HG02610 (cell line): ENCODE measurements at regions not wholly inside any gene's neighbourhood (a gene's known extent, or its start where the extent isn't known, plus 50 kb on each side); places are given as distances from the start of the nearest gene placed in this dataset.
"Not testable (repeated sequence)": the region's sequence is repeated elsewhere in the genome, so short reads cannot be mapped to it uniquely, and the experiment has no call there.

ENCODE experiments used
- ATAC-seq: cut with Tn5 transposase; IDR thresholded peaks from one replicate; pipeline ENCODE4 v1.9.1; 2021; ENCODE audit warnings: mild to moderate bottlenecking, moderate library complexity; ENCODE audit not compliant: unreplicated experiment

- no peak for ATAC-seq
These were observed 483.0 kb upstream of the PFKP start for GRCh38 chr10:2584385-2584784.

DNA sequence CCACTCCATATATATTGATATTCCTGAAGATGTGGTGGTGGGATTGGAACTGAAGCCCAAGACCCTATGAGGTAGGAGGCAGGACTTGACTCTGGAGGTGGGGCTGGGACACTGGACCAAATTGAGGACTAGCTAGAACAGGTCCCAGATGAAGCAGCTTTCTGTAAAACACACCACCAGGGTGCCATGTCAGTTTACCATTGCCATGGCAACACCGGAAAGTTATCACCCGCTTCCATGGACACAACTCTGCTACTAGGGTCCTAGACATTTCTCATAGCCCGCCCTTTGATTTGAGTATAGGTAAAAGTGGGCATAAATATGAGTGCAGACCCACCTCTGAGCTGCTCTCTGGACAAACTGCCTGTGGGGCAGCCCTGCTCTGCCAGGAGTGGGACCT is 490.5 kb upstream of the PFKP start:
- no peak for ATAC-seq

GRCh38 chr10:2575460-2575859 is 491.9 kb upstream of the PFKP start:
- ATAC-seq = no peak

DNA sequence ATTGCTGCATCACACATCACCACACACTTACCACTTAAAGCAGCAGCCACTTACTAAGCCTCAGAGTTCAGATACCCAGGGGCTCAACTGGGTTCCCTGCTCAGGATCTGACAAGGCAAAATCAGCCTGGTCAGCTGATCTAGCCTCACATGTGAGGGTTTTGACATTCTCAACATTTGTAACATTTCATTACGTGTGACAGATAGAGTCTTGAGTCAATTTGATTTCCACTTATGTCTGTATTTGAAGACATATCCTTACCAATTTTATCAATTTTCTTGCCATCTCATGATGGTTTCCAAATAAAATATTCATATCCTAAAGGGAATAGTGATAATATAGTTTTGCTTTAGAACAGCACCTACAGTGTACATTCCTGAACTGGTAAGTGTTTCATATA is 494.7 kb upstream of the PFKP start:
- ATAC-seq = no peak

DNA sequence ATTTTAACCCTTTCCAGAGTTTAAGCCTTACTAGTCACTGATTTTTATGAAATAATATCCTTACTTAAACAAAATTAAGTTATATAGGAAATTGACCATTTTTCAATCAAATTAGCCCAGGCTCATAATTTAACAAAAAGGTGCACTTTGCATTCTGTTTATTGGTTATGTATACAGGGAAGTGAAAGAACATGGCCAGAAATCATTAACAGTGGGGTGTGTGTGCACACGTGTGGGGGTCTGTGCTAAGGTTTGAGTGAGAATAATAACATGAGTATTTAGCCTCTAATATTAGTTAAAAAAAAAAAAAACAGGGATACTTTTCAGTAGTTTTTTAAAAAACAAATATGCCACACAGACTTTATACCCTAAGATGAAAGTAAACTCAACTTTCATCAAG is 510.5 kb upstream of the PFKP start:
- no peak for ATAC-seq

DNA sequence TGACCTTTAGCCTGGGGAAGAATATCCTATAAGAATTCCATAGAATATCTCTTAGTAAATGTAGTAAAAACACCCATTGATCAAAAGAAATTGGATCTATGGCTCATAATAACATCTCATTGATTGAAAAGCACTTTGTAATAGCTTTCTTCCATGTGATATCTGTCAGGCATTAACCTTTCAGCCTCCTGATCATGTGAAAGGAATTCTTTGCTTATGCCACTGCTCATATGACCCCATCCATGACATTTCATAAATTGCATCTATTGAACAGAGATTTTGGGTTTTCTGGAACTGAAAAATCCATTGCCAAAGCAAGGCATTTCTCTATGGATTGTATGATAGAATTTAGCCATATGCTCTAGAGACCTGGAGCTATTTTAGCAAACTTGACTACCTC is 519.3 kb upstream of the PFKP start:
- ATAC-seq = no peak

GRCh38 chr10:2547606-2548005 is 519.7 kb upstream of the PFKP start:
- ATAC-seq = no peak

DNA sequence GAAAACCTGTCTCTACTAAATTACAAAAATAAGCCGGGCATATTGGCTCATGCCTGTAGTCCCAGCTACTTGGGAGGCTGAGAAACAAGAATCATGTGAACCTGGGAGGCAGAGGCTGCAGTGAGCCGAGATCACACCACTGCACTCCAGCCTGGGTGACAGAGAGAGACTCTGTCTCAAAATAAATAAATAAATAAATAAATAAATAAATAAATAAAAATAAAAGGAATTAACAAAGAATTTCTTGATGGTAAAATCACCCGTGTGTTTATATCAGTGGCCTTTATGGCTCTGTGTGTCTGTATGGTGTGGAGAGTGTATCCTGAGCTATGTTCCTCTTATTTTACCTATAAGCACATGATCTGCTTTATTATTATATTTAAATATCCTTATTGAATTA is 520.5 kb upstream of the PFKP start:
- ATAC-seq = not testable (repeated sequence)

GRCh38 chr10:2543974-2544373 is 523.4 kb upstream of the PFKP start:
- no peak for ATAC-seq

- no peak for ATAC-seq
These were observed 524.0 kb upstream of the PFKP start for GRCh38 chr10:2543142-2543886.

DNA sequence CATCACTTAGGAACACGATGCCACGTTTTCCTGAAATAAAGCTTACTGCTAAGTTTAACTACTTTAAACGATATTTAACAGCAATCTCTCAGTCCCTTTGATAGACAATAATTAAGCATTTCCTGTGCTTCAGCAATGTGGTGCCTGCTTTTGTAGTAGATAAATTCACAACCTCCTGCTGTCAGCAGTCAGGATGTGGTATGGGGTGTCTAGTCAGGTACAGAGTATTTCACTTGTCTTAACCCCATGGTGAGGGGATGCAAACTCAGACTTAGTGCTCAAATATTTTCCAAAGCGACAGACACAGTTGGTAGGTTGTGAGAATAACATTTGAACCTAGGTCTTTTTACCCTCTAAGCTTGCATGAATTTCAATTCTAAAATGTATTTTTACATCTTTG is 526.2 kb upstream of the PFKP start:
- ATAC-seq = no peak

GRCh38 chr10:2529945-2530344 is 537.4 kb upstream of the PFKP start:
- ATAC-seq = no peak

- no peak for ATAC-seq
These were observed 541.6 kb upstream of the PFKP start for GRCh38 chr10:2525781-2526180.

DNA sequence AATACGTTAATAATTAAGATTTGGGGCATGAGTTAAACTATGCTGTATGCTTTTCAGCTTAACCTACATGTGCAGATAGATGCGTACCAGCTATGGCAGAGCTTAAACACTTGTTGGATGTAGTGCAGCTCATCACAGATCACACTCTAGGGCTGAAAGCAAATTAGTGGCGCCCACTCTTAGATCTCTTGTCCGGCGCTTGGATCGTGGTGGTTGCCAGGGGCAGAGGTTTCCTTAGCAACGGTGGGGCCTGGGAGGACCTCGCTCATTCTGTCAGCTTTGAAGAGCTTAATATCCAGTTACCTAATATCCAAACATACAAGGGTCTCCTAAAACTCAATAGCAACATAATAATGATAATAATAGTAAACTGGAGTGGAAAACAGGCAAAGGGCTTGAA is 548.2 kb upstream of the PFKP start:
- ATAC-seq = no peak

DNA sequence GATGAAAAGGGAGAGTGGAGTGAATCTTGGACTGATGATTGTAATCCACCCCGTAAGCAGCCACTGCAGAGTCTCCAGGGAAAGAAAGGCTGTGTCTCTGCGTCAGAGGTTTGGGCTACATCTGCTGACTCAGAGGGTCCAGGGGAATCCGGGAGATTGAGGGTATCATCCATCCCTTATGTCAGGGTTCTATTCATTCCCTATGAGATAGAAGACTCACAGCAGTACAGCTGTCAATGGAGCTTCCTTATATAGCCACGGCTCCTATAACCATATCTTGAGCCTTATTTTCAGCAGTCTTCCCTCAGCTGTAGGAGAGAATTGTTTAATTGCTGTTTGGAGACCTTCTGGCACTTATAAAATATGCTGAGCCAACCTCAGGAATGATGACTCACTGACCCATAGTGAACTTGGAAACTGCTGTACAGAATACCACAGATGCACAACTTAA is 558.2 kb upstream of the PFKP start:
- no peak for ATAC-seq

DNA sequence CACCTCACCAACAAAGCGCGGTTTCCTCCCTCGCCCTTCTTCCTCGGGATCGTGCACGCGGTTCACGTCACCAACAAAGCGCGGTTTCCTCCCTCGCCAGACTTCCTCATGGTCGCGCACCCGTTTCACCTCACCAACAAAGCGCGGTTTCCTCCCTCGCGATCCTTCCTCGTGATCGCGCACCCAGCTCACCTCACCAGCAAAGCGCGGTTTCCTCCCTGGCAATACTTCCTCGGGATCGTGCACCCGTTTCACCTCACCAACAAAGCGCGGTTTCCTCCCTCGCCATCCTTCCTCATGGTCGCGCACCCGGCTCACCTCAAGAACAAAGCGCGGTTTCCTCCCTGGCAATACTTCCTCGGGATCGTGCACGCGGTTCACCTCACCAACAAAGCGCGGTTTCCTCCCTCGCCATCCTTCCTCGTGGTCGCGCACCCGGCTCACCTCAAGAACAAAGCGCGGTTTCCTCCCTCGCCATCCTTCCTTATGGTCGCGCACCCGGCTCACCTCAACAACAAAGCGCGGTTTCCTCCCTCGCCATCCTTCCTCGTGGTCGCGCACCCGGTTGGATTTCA is 565.9 kb upstream of the PFKP start:
- not testable (repeated sequence) for ATAC-seq

- ATAC-seq = no peak
These were observed 572.9 kb upstream of the PFKP start for GRCh38 chr10:2494399-2494798.

- no peak for ATAC-seq
These were observed 578.8 kb upstream of the PFKP start for GRCh38 chr10:2488446-2489005.

- ATAC-seq = no peak
These were observed 579.4 kb upstream of the PFKP start for GRCh38 chr10:2487921-2488320.

GRCh38 chr10:2478656-2479055 is 588.7 kb upstream of the PFKP start:
- no peak for ATAC-seq

DNA sequence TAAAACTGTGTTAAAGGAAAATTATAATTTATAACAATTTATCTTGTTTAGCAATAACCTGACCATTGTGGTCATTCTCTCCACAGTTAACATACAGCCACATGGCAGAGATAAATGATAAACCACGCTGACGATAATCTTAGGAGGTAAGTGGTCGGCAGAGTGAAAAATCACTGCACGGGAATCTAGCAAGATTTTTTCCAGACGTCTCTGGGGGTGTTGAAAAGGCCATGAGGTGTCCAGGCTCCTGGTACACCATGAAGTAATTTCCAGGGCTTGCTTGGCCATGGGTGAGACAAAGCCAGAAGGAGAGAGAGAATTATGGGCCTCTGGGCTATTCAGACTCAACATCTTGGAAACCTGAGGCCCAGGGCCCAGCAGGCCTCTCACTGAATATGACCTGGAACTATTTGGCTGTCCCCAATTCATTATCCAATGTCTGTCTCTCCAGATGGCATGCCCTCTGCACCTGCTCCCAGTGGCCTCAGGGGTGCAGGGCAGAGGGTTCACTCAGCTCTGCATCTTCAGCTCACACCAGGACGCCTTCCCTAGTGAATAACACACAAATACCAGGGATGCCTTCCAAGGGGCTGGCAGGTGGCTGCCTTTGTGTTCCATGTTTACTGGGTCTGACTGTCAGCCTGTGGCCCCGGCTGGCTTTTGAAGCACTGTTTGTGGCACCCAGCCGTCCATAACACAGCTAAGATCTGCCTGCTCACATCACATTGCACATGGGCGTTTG is 590.4 kb upstream of the PFKP start:
- no peak for ATAC-seq
